Left renal cortex interstitium (tissue), 4 donors: ENCODE measurements at regions not wholly inside any gene's neighbourhood (a gene's known extent, or its start where the extent isn't known, plus 50 kb on each side); places are given as distances from the start of the nearest gene placed in this dataset.
A peak's percentile ranks its signal among the peaks of the same experiment; 100 is the strongest.
"Not testable (repeated sequence)": the region's sequence is repeated elsewhere in the genome, so short reads cannot be mapped to it uniquely, and the experiment has no call there.

Source experiments
- DNase-seq, 4 donors: peaks; one replicate each; pipeline ENCODE4 v3.0.0-alpha.2; 2013; ENCODE audit warnings: low read depth in 4 of 4, low spot score in 2 of 4, missing footprints in 1 of 4

GRCh38 chr3:31203960-31204795 lies 309.7 kb upstream of the GADL1 start:
- DNase-seq, result no peak

- DNase-seq, result not testable (repeated sequence)
These were observed 310.3 kb upstream of the GADL1 start for GRCh38 chr3:31204796-31205056.

GRCh38 chr3:31210068-31210645 lies 315.7 kb upstream of the GADL1 start:
- DNase-seq, result no peak

GRCh38 chr3:31213869-31214486 lies 318.7 kb upstream of the STT3B start:
- DNase-seq, result peak in 1 of 4 donors; percentile 23

GRCh38 chr3:31218082-31218481 lies 314.6 kb upstream of the STT3B start:
- no peak for DNase-seq

GRCh38 chr3:31219131-31219843 lies 313.4 kb upstream of the STT3B start:
- no peak for DNase-seq

- DNase-seq, result no peak
These were observed 312.3 kb upstream of the STT3B start for GRCh38 chr3:31220431-31220830.

- no peak for DNase-seq
These were observed 309.4 kb upstream of the STT3B start for GRCh38 chr3:31223278-31223677.

GRCh38 chr3:31224936-31225335 lies 307.8 kb upstream of the STT3B start:
- no peak for DNase-seq

- no peak for DNase-seq
These were observed 306.8 kb upstream of the STT3B start for GRCh38 chr3:31225923-31226322.

GRCh38 chr3:31226346-31226745 lies 306.4 kb upstream of the STT3B start:
- no peak for DNase-seq

GRCh38 chr3:31227131-31227562 lies 305.6 kb upstream of the STT3B start:
- no peak for DNase-seq

GRCh38 chr3:31230425-31231223 lies 302.1 kb upstream of the STT3B start:
- no peak for DNase-seq

GRCh38 chr3:31232055-31233025 lies 300.4 kb upstream of the STT3B start:
- no peak for DNase-seq

GRCh38 chr3:31234145-31234544 lies 298.6 kb upstream of the STT3B start:
- no peak for DNase-seq

- DNase-seq, result no peak
These were observed 297.5 kb upstream of the STT3B start for GRCh38 chr3:31235062-31235700.

GRCh38 chr3:31237887-31238286 lies 294.8 kb upstream of the STT3B start:
- DNase-seq, result no peak

GRCh38 chr3:31240013-31240412 lies 292.7 kb upstream of the STT3B start:
- DNase-seq, result no peak

GRCh38 chr3:31240466-31240865 lies 292.3 kb upstream of the STT3B start:
- DNase-seq, result no peak
